SU-DHL-6 (cell line): ENCODE measurements at regions not wholly inside any gene's neighbourhood (a gene's known extent, or its start where the extent isn't known, plus 50 kb on each side); places are given as distances from the start of the nearest gene placed in this dataset.

Source experiments
- CTCF ChIP-seq: fragments of 200-600 bp; sonication (generic); IDR thresholded peaks from one replicate; pipeline ENCODE4 v1.5.1; 2017; ENCODE audit warnings: antibody characterized with exemption, mild to moderate bottlenecking, low read length, moderate library complexity; ENCODE audit not compliant: insufficient read depth, poor library complexity, severe bottlenecking
- EZH2phosphoT487 ChIP-seq: fragments of 200-600 bp; sonication (generic), shearing (Covaris generic); conservative IDR thresholded peaks from 2 replicates; pipeline ENCODE4 v1.6.1; 2018; ENCODE audit warnings: mild to moderate bottlenecking, antibody characterized with exemption, low read length, moderate library complexity, mixed read lengths

- TF ChIP-seq CTCF (no peak), EZH2phosphoT487 (no peak)
Observed at GRCh38 chr2:94939349-94939748, 68.1 kb downstream of the TEKT4 start.
